ENCODE measurements at regions not wholly inside any gene's neighbourhood (a gene's known extent, or its start where the extent isn't known, plus 50 kb on each side); places are given as distances from the start of the nearest gene placed in this dataset.

- no peaks in the 10 kb centered on the region for H3K36me3 Mint-ChIP-seq
- no peak for ATAC-seq
- no peak overlapping the region for H3K4me3 Mint-ChIP-seq
- no peak overlapping the region for H3K27ac Mint-ChIP-seq
- H3K4me1 Mint-ChIP-seq: no peaks in the 10 kb centered on the region
- DNase-seq (ENCODE audit: low spot score in 2 of 2): no peak
- H3K9me3 Mint-ChIP-seq: peaks cover 3% of the 10 kb centered on the region
Measured at GRCh38 chr2:150646746-150647145, 159.3 kb upstream of the RND3 start.

- ATAC-seq (no peak), DNase-seq (ENCODE audit: low spot score in 2 of 2) (no peak)
- H3K4me1 Mint-ChIP-seq: no peaks in the 10 kb centered on the region
- H3K36me3 Mint-ChIP-seq: no peaks in the 10 kb centered on the region
- no peak overlapping the region for H3K27ac Mint-ChIP-seq
- H3K4me3 Mint-ChIP-seq: no peak overlapping the region
- peaks cover 3% of the 10 kb centered on the region for H3K9me3 Mint-ChIP-seq
Measured at GRCh38 chr2:150644298-150645067, 157.0 kb upstream of the RND3 start.

DNA sequence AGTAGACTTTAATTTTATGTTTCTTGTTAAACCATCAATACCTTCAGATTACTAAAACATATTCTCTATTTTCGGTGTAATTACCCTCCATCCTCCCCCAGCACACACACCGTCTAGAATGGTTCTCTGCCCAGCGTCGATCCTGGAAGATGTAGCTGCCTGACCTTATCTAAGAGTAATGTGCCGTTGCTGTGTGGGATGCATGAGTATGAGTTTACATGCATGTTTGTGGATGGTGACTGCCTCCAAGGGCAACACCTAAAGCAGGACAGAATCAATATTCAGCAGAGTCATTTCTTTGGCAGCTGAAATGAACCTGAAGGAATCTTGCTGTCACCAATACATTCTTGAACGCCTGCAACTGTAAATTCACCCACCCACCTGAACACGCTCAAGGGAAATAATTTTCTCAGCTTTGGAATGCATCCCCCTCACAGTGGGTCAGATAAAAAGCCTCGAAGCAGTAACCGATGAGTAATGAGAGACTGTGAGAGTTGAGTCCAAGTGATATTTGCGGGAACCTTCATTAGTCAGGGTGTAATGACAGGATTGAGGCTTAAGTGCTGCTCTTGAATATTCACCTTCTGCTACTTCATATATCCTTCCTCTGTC is 155.8 kb upstream of the RND3 start:
- no peaks in the 10 kb centered on the region for H3K36me3 Mint-ChIP-seq
- H3K9me3 Mint-ChIP-seq: peaks cover 3% of the 10 kb centered on the region
- H3K27ac Mint-ChIP-seq: no peak overlapping the region
- no peak overlapping the region for H3K4me3 Mint-ChIP-seq
- ATAC-seq (no peak), DNase-seq (ENCODE audit: low spot score in 2 of 2) (no peak)
- H3K4me1 Mint-ChIP-seq: no peaks in the 10 kb centered on the region

- H3K4me1 Mint-ChIP-seq: no peaks in the 10 kb centered on the region
- no peaks in the 10 kb centered on the region for H3K36me3 Mint-ChIP-seq
- H3K4me3 Mint-ChIP-seq: no peak overlapping the region
- H3K9me3 Mint-ChIP-seq: no peaks in the 10 kb centered on the region
- H3K27ac Mint-ChIP-seq: no peak overlapping the region
- ATAC-seq (no peak), DNase-seq (ENCODE audit: low spot score in 2 of 2) (no peak)
Measured at GRCh38 chr2:150640039-150640438, 152.6 kb upstream of the RND3 start.

DNA sequence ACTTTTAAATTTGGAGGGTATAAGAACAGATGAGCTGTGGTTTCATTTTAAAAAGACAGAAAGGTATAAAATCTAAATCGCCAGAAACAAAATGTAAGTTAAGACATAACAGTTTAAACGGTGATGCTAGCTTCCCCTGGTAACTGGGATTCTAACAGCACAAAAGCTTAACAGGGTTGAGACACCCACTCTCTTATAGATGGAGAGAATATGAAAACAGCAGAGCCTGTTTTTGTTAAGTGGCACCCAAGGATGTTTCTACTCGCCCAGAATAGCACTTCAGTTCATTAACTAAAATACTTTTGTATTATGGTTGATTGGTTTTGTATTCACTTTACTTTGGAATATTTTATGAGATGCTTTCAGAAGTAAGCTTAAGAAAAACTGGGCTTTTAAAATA is 151.9 kb upstream of the RND3 start:
- H3K4me1 Mint-ChIP-seq: no peaks in the 10 kb centered on the region
- H3K4me3 Mint-ChIP-seq: no peak overlapping the region
- ATAC-seq: no peak
- DNase-seq (ENCODE audit: low spot score in 2 of 2): no peak
- H3K27ac Mint-ChIP-seq: no peak overlapping the region
- no peaks in the 10 kb centered on the region for H3K9me3 Mint-ChIP-seq
- H3K36me3 Mint-ChIP-seq: no peaks in the 10 kb centered on the region

DNA sequence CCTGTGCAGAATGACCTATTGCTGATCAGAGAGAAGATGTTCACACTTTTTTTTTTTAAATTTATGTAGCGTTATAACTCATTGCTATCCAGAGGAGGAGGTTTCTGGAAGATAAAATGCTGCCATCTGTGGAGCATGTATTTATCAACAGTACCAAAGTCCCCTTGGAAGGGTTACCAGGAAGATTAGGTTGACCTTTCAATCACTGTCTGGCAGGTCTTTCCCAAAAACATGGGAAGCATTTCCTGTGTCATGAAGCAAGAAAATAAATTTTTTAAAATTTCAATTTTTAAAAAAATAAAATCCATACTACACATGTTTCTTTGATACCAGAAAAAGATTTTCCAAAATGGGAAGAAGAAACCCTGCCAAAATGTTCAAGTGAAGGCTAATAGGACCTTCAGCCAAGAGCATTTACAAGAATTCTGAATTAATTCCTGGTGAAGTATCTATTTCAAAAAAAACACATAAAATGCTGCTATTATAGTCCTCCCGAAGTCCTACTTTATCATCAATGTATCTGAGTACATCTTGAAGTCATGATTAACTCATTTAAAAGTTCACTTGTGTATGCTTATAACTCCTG is 143.9 kb upstream of the RND3 start:
- no peak for ATAC-seq
- no peak for DNase-seq (ENCODE audit: low spot score in 2 of 2)
- no peaks in the 10 kb centered on the region for H3K9me3 Mint-ChIP-seq
- H3K27ac Mint-ChIP-seq: no peak overlapping the region
- H3K4me1 Mint-ChIP-seq: no peaks in the 10 kb centered on the region
- no peaks in the 10 kb centered on the region for H3K36me3 Mint-ChIP-seq
- no peak overlapping the region for H3K4me3 Mint-ChIP-seq

- Mint-ChIP-seq H3K36me3 (no peaks in the 10 kb centered on the region), H3K4me3 (no peak overlapping the region), H3K9me3 (no peaks in the 10 kb centered on the region), H3K4me1 (no peaks in the 10 kb centered on the region), H3K27ac (no peak overlapping the region)
- DNase-seq (ENCODE audit: low spot score in 2 of 2) (no peak), ATAC-seq (no peak)
Measured at GRCh38 chr2:150630587-150631235, 143.2 kb upstream of the RND3 start.

DNA sequence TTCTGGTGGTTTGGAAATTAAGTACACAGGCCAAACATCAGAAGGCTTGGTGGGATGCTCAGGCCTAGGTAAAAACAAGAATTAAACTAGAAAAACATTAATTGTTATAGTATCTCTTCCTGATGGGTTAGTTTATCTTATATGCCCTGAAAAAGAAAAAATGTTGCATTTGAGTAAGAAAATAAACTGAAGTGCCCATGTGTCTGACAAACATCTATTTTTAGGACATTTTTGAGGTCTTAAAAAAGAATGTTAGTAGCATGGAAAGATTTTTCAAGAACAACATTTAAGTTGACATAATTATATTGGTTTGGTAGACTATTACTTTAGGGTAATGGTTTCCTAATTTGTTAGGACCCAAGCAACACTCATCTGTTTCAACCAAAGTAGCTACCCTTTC is 140.1 kb upstream of the RND3 start:
- no peak for ATAC-seq
- no peak overlapping the region for H3K4me3 Mint-ChIP-seq
- no peaks in the 10 kb centered on the region for H3K36me3 Mint-ChIP-seq
- H3K27ac Mint-ChIP-seq: no peak overlapping the region
- DNase-seq (ENCODE audit: low spot score in 2 of 2): no peak
- H3K9me3 Mint-ChIP-seq: no peaks in the 10 kb centered on the region
- H3K4me1 Mint-ChIP-seq: no peaks in the 10 kb centered on the region

DNA sequence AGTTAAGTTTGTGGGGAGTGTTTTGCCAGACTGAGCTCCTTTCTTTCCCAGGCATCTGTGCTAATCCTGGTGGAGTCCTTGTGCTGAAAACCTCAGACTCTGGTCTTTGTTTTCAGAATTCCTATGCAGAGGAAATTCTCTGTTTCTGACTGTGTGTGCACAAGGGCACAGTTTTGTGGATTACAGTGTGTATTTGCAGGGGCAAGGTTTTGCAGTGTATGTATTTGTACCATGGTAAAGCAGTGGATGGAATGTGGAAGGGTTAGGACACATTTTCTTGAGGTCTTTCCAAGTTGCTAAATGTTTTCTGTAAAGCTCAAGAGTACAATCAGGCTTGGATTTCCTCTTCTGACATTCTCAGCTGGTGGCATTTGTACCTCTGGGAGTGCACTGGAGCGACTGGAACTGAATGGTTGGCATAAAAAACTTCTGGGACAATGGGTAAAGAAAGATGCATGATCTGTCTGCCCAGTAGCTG is 139.5 kb upstream of the RND3 start:
- H3K27ac Mint-ChIP-seq: no peak overlapping the region
- no peaks in the 10 kb centered on the region for H3K4me1 Mint-ChIP-seq
- DNase-seq (ENCODE audit: low spot score in 2 of 2) (no peak), ATAC-seq (no peak)
- no peak overlapping the region for H3K4me3 Mint-ChIP-seq
- no peaks in the 10 kb centered on the region for H3K36me3 Mint-ChIP-seq
- H3K9me3 Mint-ChIP-seq: no peaks in the 10 kb centered on the region

DNA sequence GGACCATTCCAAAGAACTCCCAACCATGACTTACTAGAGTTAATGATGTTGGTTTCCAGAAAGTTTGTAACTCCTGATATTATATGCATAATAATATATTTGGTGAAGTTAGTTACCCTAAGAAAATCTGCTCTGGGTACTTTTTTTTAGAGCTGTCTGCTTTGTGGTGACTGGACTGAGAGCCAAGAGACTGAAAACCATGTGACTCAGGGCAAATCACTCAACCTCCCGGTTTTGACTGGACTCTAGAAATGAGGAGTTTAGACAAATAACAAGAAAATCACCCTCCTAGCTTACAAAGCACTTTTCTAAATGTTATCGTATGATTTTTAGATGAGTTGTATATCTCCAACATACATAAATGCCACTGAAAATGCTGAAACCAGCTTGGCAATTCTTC is 138.3 kb upstream of the RND3 start:
- DNase-seq (ENCODE audit: low spot score in 2 of 2): no peak
- no peak overlapping the region for H3K27ac Mint-ChIP-seq
- no peaks in the 10 kb centered on the region for H3K36me3 Mint-ChIP-seq
- H3K9me3 Mint-ChIP-seq: no peaks in the 10 kb centered on the region
- no peak for ATAC-seq
- H3K4me3 Mint-ChIP-seq: no peak overlapping the region
- no peaks in the 10 kb centered on the region for H3K4me1 Mint-ChIP-seq

DNA sequence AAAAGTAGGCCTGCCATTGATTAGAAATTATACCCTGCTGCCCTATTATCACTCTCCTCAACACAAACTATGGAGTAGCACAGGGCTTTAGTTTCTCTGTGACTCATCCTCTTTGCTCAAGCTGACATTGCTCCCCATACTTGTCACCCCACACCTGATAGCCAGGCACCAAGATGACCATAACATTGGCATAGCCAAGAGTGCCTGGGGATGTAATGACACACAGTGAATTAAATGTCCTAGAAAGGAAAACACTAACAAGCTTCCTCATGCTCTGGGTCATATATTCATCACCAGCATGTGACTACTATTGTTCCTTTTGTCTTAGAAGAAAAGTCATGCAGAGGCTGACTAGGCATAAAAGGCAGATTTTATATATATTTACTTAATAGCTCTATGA is 137.8 kb upstream of the RND3 start:
- H3K36me3 Mint-ChIP-seq: no peaks in the 10 kb centered on the region
- DNase-seq (ENCODE audit: low spot score in 2 of 2) (no peak), ATAC-seq (no peak)
- no peaks in the 10 kb centered on the region for H3K9me3 Mint-ChIP-seq
- no peak overlapping the region for H3K4me3 Mint-ChIP-seq
- H3K4me1 Mint-ChIP-seq: no peaks in the 10 kb centered on the region
- H3K27ac Mint-ChIP-seq: no peak overlapping the region

GRCh38 chr2:150624001-150624401 is 136.5 kb upstream of the RND3 start:
- ATAC-seq (no peak), DNase-seq (ENCODE audit: low spot score in 2 of 2) (no peak)
- Mint-ChIP-seq H3K9me3 (no peaks in the 10 kb centered on the region), H3K27ac (no peak overlapping the region), H3K36me3 (no peaks in the 10 kb centered on the region), H3K4me3 (no peak overlapping the region), H3K4me1 (no peaks in the 10 kb centered on the region)

DNA sequence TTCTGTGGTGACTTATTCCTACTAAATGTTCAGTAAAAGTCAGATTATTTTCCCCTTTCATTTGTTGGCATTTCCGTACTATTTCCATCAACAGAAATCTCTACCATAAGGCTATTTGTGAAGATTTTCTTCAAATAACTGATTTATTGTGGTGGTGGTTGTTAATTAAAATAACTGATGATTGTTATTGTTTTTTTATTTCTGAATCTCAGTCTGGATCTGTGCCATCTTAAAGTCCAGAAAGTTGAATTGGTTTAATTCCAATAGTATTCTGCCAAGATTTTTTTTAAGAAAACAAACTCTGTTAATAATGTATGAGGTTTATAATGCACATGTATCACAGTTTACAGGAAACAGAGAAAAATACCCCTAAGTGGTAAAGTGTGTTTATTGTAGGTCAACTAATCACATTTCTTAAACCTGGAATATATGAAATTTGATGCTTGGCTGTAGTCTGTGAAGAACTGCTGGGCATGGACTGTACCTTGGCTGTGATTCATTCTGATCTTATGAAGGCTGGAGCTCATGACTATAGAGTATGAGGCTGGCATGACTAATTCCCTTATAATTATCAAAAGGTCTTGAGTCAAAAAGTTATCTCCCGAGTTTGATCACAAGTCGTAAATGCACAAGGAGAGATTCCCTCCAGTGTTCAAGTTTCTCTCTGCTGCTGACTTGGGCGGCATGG is 134.2 kb upstream of the RND3 start:
- H3K27ac Mint-ChIP-seq: no peak overlapping the region
- DNase-seq (ENCODE audit: low spot score in 2 of 2): no peak
- no peak for ATAC-seq
- H3K4me1 Mint-ChIP-seq: no peaks in the 10 kb centered on the region
- no peaks in the 10 kb centered on the region for H3K9me3 Mint-ChIP-seq
- H3K4me3 Mint-ChIP-seq: no peak overlapping the region
- H3K36me3 Mint-ChIP-seq: no peaks in the 10 kb centered on the region

GRCh38 chr2:150620855-150621254 is 133.4 kb upstream of the RND3 start:
- Mint-ChIP-seq H3K4me3 (no peak overlapping the region), H3K36me3 (no peaks in the 10 kb centered on the region), H3K27ac (no peak overlapping the region), H3K4me1 (no peaks in the 10 kb centered on the region), H3K9me3 (no peaks in the 10 kb centered on the region)
- DNase-seq (ENCODE audit: low spot score in 2 of 2) (no peak), ATAC-seq (no peak)

DNA sequence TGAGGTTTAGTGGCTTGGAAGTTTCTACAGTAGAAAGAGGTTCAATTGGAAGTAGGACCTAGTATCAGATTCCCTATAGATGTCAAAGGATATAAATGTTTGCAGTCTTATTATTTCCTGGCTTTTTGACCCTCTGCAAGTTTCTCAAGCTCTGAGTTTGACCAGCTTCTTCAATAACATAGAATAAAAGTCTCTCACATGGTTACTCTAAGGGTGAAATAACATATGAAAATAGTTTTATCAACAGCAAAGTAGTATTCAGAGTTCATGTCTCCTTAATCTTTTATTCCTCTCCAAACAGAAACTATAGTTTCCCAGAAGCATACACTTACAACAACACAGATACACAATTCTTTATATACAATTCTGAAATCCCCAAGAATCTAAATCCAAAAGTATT is 132.9 kb upstream of the RND3 start:
- H3K36me3 Mint-ChIP-seq: no peaks in the 10 kb centered on the region
- H3K27ac Mint-ChIP-seq: no peak overlapping the region
- no peaks in the 10 kb centered on the region for H3K9me3 Mint-ChIP-seq
- H3K4me3 Mint-ChIP-seq: no peak overlapping the region
- DNase-seq (ENCODE audit: low spot score in 2 of 2) (no peak), ATAC-seq (no peak)
- H3K4me1 Mint-ChIP-seq: no peaks in the 10 kb centered on the region
